HUES48 (cell line): ENCODE measurements at regions not wholly inside any gene's neighbourhood (a gene's known extent, or its start where the extent isn't known, plus 50 kb on each side); places are given as distances from the start of the nearest gene placed in this dataset.
"Not testable (repeated sequence)": the region's sequence is repeated elsewhere in the genome, so short reads cannot be mapped to it uniquely, and the experiment has no call there.

Experiments
- H3K27ac ChIP-seq: one replicate; pipeline ENCODE4 v1.7.0; 2013; ENCODE audit warnings: low read depth, low read length, inconsistent platforms
- H3K27me3 ChIP-seq: 2 replicates; pipeline ENCODE4 v1.6.1; 2013; ENCODE audit warnings: mild to moderate bottlenecking, low read length; ENCODE audit not compliant: control insufficient read depth, insufficient read depth
- H3K36me3 ChIP-seq: 2 replicates; pipeline ENCODE4 v1.6.1; 2013; ENCODE audit warnings: low read length; ENCODE audit not compliant: control insufficient read depth, insufficient read depth
- H3K4me1 ChIP-seq: 2 replicates; pipeline ENCODE4 v1.6.1; 2013; ENCODE audit warnings: mild to moderate bottlenecking, low read length; ENCODE audit not compliant: control insufficient read depth, insufficient read depth
- H3K4me3 ChIP-seq: 2 replicates; pipeline ENCODE4 v1.5.1; 2013; ENCODE audit warnings: mild to moderate bottlenecking, low read depth, low read length
- H3K9ac ChIP-seq: 2 replicates; pipeline ENCODE4 v1.6.1; 2013; ENCODE audit warnings: mild to moderate bottlenecking, low read depth, low read length, moderate library complexity
- H3K9me3 ChIP-seq: 2 replicates; pipeline ENCODE4 v1.6.1; 2013; ENCODE audit warnings: low read length; ENCODE audit not compliant: control insufficient read depth, insufficient read depth

- H3K9ac ChIP-seq = no peak overlapping the region
- H3K36me3 ChIP-seq = no peaks in the 10 kb centered on the region
- H3K27me3 ChIP-seq = no peaks in the 10 kb centered on the region
- no peak overlapping the region for H3K27ac ChIP-seq
- H3K4me3 ChIP-seq = no peak overlapping the region
- no peaks in the 10 kb centered on the region for H3K9me3 ChIP-seq
- H3K4me1 ChIP-seq = no peaks in the 10 kb centered on the region
Observed at GRCh38 chr14:89096946-89097345, 272.5 kb downstream of the TTC8 start.

GRCh38 chr14:89098254-89098653, 273.8 kb downstream of the TTC8 start:
- H3K9ac ChIP-seq = no peak overlapping the region
- no peaks in the 10 kb centered on the region for H3K9me3 ChIP-seq
- no peaks in the 10 kb centered on the region for H3K27me3 ChIP-seq
- H3K36me3 ChIP-seq = no peaks in the 10 kb centered on the region
- no peaks in the 10 kb centered on the region for H3K4me1 ChIP-seq
- H3K4me3 ChIP-seq = no peak overlapping the region
- no peak overlapping the region for H3K27ac ChIP-seq

- not testable (repeated sequence) for H3K4me1 ChIP-seq, H3K36me3 ChIP-seq
Observed at GRCh38 chr14:89104171-89104817, 279.8 kb downstream of the TTC8 start.

GRCh38 chr14:89104861-89105260, 280.4 kb downstream of the TTC8 start:
- not testable (repeated sequence) for H3K27me3 ChIP-seq

More at GRCh38 chr14:89104171-89104817, 279.8 kb downstream of the TTC8 start:
- H3K9me3 ChIP-seq, H3K9ac ChIP-seq, H3K4me3 ChIP-seq, H3K27ac ChIP-seq, H3K27me3 ChIP-seq: not testable (repeated sequence)

More at GRCh38 chr14:89104861-89105260, 280.4 kb downstream of the TTC8 start:
- H3K4me1 ChIP-seq, H3K9ac ChIP-seq, H3K4me3 ChIP-seq, H3K9me3 ChIP-seq, H3K36me3 ChIP-seq, H3K27ac ChIP-seq: not testable (repeated sequence)
